Lower leg skin (tissue), 3 donors: ENCODE measurements at regions not wholly inside any gene's neighbourhood (a gene's known extent, or its start where the extent isn't known, plus 50 kb on each side); places are given as distances from the start of the nearest gene placed in this dataset.

Experiments
- CTCF ChIP-seq, 3 donors: fragments of 450-650 bp; IDR thresholded peaks; one replicate each; pipeline ENCODE4 v1.5.1; 2016; ENCODE audit warnings: antibody characterized with exemption in 3 of 3, mild to moderate bottlenecking in 3 of 3, moderate library complexity in 2 of 3
- POLR2A ChIP-seq, 2 donors: fragments of 450-650 bp; IDR thresholded peaks; one replicate each; pipeline ENCODE4 v1.6.1; 2016 to 2017; ENCODE audit warnings: antibody characterized with exemption in 2 of 2, mild to moderate bottlenecking in 1 of 2, moderate library complexity in 1 of 2

GRCh38 chr5:93174930-93175329 is 406.1 kb downstream of the NR2F1-AS1 start:
- TF ChIP-seq CTCF (IDR thresholded peaks at IDR 0.05) (no peak), POLR2A (IDR thresholded peaks at IDR 0.05) (no peak)
